ENCODE measurements at regions not wholly inside any gene's neighbourhood (a gene's known extent, or its start where the extent isn't known, plus 50 kb on each side); places are given as distances from the start of the nearest gene placed in this dataset.
"Not testable (repeated sequence)": the region's sequence is repeated elsewhere in the genome, so short reads cannot be mapped to it uniquely, and the experiment has no call there.

- DNase-seq: no peak
Observed at GRCh38 chr2:81363800-81364199, 1059.2 kb upstream of the LRRTM1 start.

GRCh38 chr2:81362468-81362867, 1057.9 kb upstream of the LRRTM1 start:
- DNase-seq: not testable (repeated sequence)

- no peak for DNase-seq
Observed at GRCh38 chr2:81355436-81355835, 1050.9 kb upstream of the LRRTM1 start.

GRCh38 chr2:81334046-81334445, 1029.5 kb upstream of the LRRTM1 start:
- no peak for DNase-seq

- no peak for DNase-seq
Observed at GRCh38 chr2:81328968-81329367, 1024.4 kb upstream of the LRRTM1 start.

- DNase-seq: no peak
Observed at GRCh38 chr2:81327911-81328310, 1023.4 kb upstream of the LRRTM1 start.

GRCh38 chr2:81324046-81324445, 1019.5 kb upstream of the LRRTM1 start:
- DNase-seq: no peak

- no peak for DNase-seq
Observed at GRCh38 chr2:81304154-81304830, 999.7 kb upstream of the LRRTM1 start.

- no peak for DNase-seq
Observed at GRCh38 chr2:81303321-81303720, 998.8 kb upstream of the LRRTM1 start.

- DNase-seq: no peak
Observed at GRCh38 chr2:81299841-81300240, 995.3 kb upstream of the LRRTM1 start.

- DNase-seq: no peak
Observed at GRCh38 chr2:81290846-81291245, 986.3 kb upstream of the LRRTM1 start.

GRCh38 chr2:81283081-81283480, 978.5 kb upstream of the LRRTM1 start:
- DNase-seq: no peak

- DNase-seq: no peak
Observed at GRCh38 chr2:81282151-81282769, 977.7 kb upstream of the LRRTM1 start.

- no peak for DNase-seq
Observed at GRCh38 chr2:81276595-81276994, 972.0 kb upstream of the LRRTM1 start.

GRCh38 chr2:81266106-81266505, 961.6 kb upstream of the LRRTM1 start:
- no peak for DNase-seq

- DNase-seq: no peak
Observed at GRCh38 chr2:81263989-81264388, 959.4 kb upstream of the LRRTM1 start.

- no peak for DNase-seq
Observed at GRCh38 chr2:81260320-81260719, 955.8 kb upstream of the LRRTM1 start.

- DNase-seq: no peak
Observed at GRCh38 chr2:81250270-81250669, 945.7 kb upstream of the LRRTM1 start.

GRCh38 chr2:81249152-81249551, 944.6 kb upstream of the LRRTM1 start:
- DNase-seq: no peak

GRCh38 chr2:81247648-81248047, 943.1 kb upstream of the LRRTM1 start:
- DNase-seq: no peak

GRCh38 chr2:81242501-81242900, 937.9 kb upstream of the LRRTM1 start:
- no peak for DNase-seq

GRCh38 chr2:81238462-81238861, 933.9 kb upstream of the LRRTM1 start:
- no peak for DNase-seq

- DNase-seq: no peak
Observed at GRCh38 chr2:81235601-81236000, 931.0 kb upstream of the LRRTM1 start.

GRCh38 chr2:81234711-81235110, 930.2 kb upstream of the LRRTM1 start:
- no peak for DNase-seq

- no peak for DNase-seq
Observed at GRCh38 chr2:81225756-81226155, 921.2 kb upstream of the LRRTM1 start.
